Large intestine (tissue), 3 donors: ENCODE measurements at regions not wholly inside any gene's neighbourhood (a gene's known extent, or its start where the extent isn't known, plus 50 kb on each side); places are given as distances from the start of the nearest gene placed in this dataset.
"Not testable (repeated sequence)": the region's sequence is repeated elsewhere in the genome, so short reads cannot be mapped to it uniquely, and the experiment has no call there.

ENCODE experiments used
- DNase-seq, 2 donors: peaks; one replicate each; pipeline versions ENCODE4 v3.0.0 to v3.0.0-alpha.2; 2013
- H3K27ac ChIP-seq: one replicate; pipeline ENCODE4 v1.5.1; 2013; ENCODE audit warnings: low read length
- H3K27me3 ChIP-seq: 2 replicates; pipeline ENCODE4 v1.6.1; 2013; ENCODE audit warnings: low read length; ENCODE audit not compliant: control insufficient read depth, insufficient read depth
- H3K36me3 ChIP-seq: 2 replicates; pipeline ENCODE4 v1.6.1; 2013; ENCODE audit warnings: low read length; ENCODE audit not compliant: control insufficient read depth, insufficient read depth
- H3K4me1 ChIP-seq: one replicate; pipeline ENCODE4 v1.6.1; 2013; ENCODE audit warnings: low read length; ENCODE audit not compliant: control insufficient read depth, insufficient read depth
- H3K4me3 ChIP-seq: one replicate; pipeline ENCODE4 v1.5.1; 2013; ENCODE audit warnings: low read length
- H3K9me3 ChIP-seq: one replicate; pipeline ENCODE4 v1.6.1; 2013; ENCODE audit warnings: mild to moderate bottlenecking, low read depth, low read length, moderate library complexity; ENCODE audit not compliant: control insufficient read depth
- WGBS: methylation state at CpG from one replicate; pipeline ENCODE4 v1.1.5; 2013; ENCODE audit warnings: low lambda C conversion rate; ENCODE audit not compliant: insufficient coverage; 5-methylcytosine and 5-hydroxymethylcytosine counted together

GRCh38 chrX:137858106-137858505 lies 292.2 kb downstream of the ZIC3 start:
- H3K27ac ChIP-seq: no peak overlapping the region
- no peak overlapping the region for H3K4me3 ChIP-seq
- DNase-seq: no peak
- no peaks in the 10 kb centered on the region for H3K27me3 ChIP-seq
- H3K4me1 ChIP-seq: no peaks in the 10 kb centered on the region
- WGBS: no CpG with 5 or more reads among the region's 3 CpGs
- H3K36me3 ChIP-seq: no peaks in the 10 kb centered on the region
- no peaks in the 10 kb centered on the region for H3K9me3 ChIP-seq

- H3K9me3 ChIP-seq: peaks cover 3% of the 10 kb centered on the region
- H3K4me1 ChIP-seq: no peaks in the 10 kb centered on the region
- WGBS: no CpG with 5 or more reads among the region's 3 CpGs
- no peaks in the 10 kb centered on the region for H3K36me3 ChIP-seq
- H3K27ac ChIP-seq: no peak overlapping the region
- H3K4me3 ChIP-seq: no peak overlapping the region
- DNase-seq: no peak
- no peaks in the 10 kb centered on the region for H3K27me3 ChIP-seq
Observed at GRCh38 chrX:137878401-137878800, 312.5 kb downstream of the ZIC3 start.

GRCh38 chrX:137882960-137883359 lies 317.0 kb downstream of the ZIC3 start:
- no CpG with 5 or more reads among the region's 2 CpGs for WGBS
- peaks cover 3% of the 10 kb centered on the region for H3K9me3 ChIP-seq
- H3K36me3 ChIP-seq: no peaks in the 10 kb centered on the region
- no peak overlapping the region for H3K4me3 ChIP-seq
- H3K27me3 ChIP-seq: no peaks in the 10 kb centered on the region
- H3K4me1 ChIP-seq: no peaks in the 10 kb centered on the region
- H3K27ac ChIP-seq: no peak overlapping the region
- DNase-seq: no peak

- not testable (repeated sequence) for H3K27ac ChIP-seq, H3K4me3 ChIP-seq, H3K4me1 ChIP-seq, H3K27me3 ChIP-seq, H3K9me3 ChIP-seq, H3K36me3 ChIP-seq, DNase-seq
- WGBS: no CpG with 5 or more reads among the region's 1 CpG
Observed at GRCh38 chrX:137884813-137885212, 318.9 kb downstream of the ZIC3 start.

GRCh38 chrX:137891431-137891830 lies 325.5 kb downstream of the ZIC3 start:
- DNase-seq: no peak
- WGBS: no CpG with 5 or more reads among the region's 3 CpGs
- Histone ChIP-seq H3K4me3 (no peak overlapping the region), H3K27me3 (no peaks in the 10 kb centered on the region), H3K27ac (no peak overlapping the region), H3K36me3 (no peaks in the 10 kb centered on the region), H3K4me1 (no peaks in the 10 kb centered on the region), H3K9me3 (no peaks in the 10 kb centered on the region)

GRCh38 chrX:137896123-137896522 lies 330.2 kb downstream of the ZIC3 start:
- H3K27ac ChIP-seq: no peak overlapping the region
- DNase-seq: no peak
- no peaks in the 10 kb centered on the region for H3K9me3 ChIP-seq
- WGBS: no CpG with 5 or more reads among the region's 3 CpGs
- H3K4me1 ChIP-seq: no peaks in the 10 kb centered on the region
- no peak overlapping the region for H3K4me3 ChIP-seq
- H3K36me3 ChIP-seq: no peaks in the 10 kb centered on the region
- no peaks in the 10 kb centered on the region for H3K27me3 ChIP-seq

- no peaks in the 10 kb centered on the region for H3K27me3 ChIP-seq
- H3K4me3 ChIP-seq: no peak overlapping the region
- no CpG with 5 or more reads among the region's 3 CpGs for WGBS
- no peaks in the 10 kb centered on the region for H3K4me1 ChIP-seq
- H3K9me3 ChIP-seq: no peaks in the 10 kb centered on the region
- no peak for DNase-seq
- H3K27ac ChIP-seq: no peak overlapping the region
- no peaks in the 10 kb centered on the region for H3K36me3 ChIP-seq
Observed at GRCh38 chrX:137915466-137915865, 349.5 kb downstream of the ZIC3 start.

GRCh38 chrX:137916090-137916746 lies 350.3 kb downstream of the ZIC3 start:
- H3K4me1 ChIP-seq: no peaks in the 10 kb centered on the region
- H3K27ac ChIP-seq: no peak overlapping the region
- no peaks in the 10 kb centered on the region for H3K27me3 ChIP-seq
- H3K4me3 ChIP-seq: no peak overlapping the region
- H3K9me3 ChIP-seq: no peaks in the 10 kb centered on the region
- no peaks in the 10 kb centered on the region for H3K36me3 ChIP-seq
- no peak for DNase-seq
- WGBS: no CpG with 5 or more reads among the region's 6 CpGs

GRCh38 chrX:137926090-137926489 lies 360.2 kb downstream of the ZIC3 start:
- Histone ChIP-seq H3K9me3 (no peaks in the 10 kb centered on the region), H3K27me3 (no peaks in the 10 kb centered on the region), H3K36me3 (no peaks in the 10 kb centered on the region), H3K4me3 (no peak overlapping the region), H3K27ac (no peak overlapping the region), H3K4me1 (no peaks in the 10 kb centered on the region)
- DNase-seq: no peak
- no CpG with 5 or more reads among the region's 1 CpG for WGBS

- no peak overlapping the region for H3K27ac ChIP-seq
- no peaks in the 10 kb centered on the region for H3K4me1 ChIP-seq
- H3K27me3 ChIP-seq: no peaks in the 10 kb centered on the region
- DNase-seq: no peak
- no peak overlapping the region for H3K4me3 ChIP-seq
- no peaks in the 10 kb centered on the region for H3K36me3 ChIP-seq
- H3K9me3 ChIP-seq: no peaks in the 10 kb centered on the region
- no CpG with 5 or more reads among the region's 2 CpGs for WGBS
Observed at GRCh38 chrX:137929951-137930350, 364.0 kb downstream of the ZIC3 start.

- Histone ChIP-seq H3K4me3 (no peak overlapping the region), H3K4me1 (no peaks in the 10 kb centered on the region), H3K27me3 (no peaks in the 10 kb centered on the region), H3K36me3 (no peaks in the 10 kb centered on the region), H3K27ac (no peak overlapping the region), H3K9me3 (no peaks in the 10 kb centered on the region)
- no CpG with 5 or more reads among the region's 2 CpGs for WGBS
- DNase-seq: no peak
Observed at GRCh38 chrX:137930533-137930932, 364.6 kb downstream of the ZIC3 start.
